Lower leg skin (tissue), 3 donors: ENCODE measurements at regions not wholly inside any gene's neighbourhood (a gene's known extent, or its start where the extent isn't known, plus 50 kb on each side); places are given as distances from the start of the nearest gene placed in this dataset.

Source experiments
- CTCF ChIP-seq, 3 donors: fragments of 450-650 bp; IDR thresholded peaks; one replicate each; pipeline ENCODE4 v1.5.1; 2016; ENCODE audit warnings: antibody characterized with exemption in 3 of 3, mild to moderate bottlenecking in 3 of 3, moderate library complexity in 2 of 3
- POLR2A ChIP-seq, 2 donors: fragments of 450-650 bp; IDR thresholded peaks; one replicate each; pipeline ENCODE4 v1.6.1; 2016 to 2017; ENCODE audit warnings: antibody characterized with exemption in 2 of 2, mild to moderate bottlenecking in 1 of 2, moderate library complexity in 1 of 2

- TF ChIP-seq POLR2A (IDR thresholded peaks at IDR 0.05) (no peak), CTCF (IDR thresholded peaks at IDR 0.05) (no peak)
Measured at GRCh38 chr6:139982195-139982594, 607.7 kb upstream of the CITED2 start.
